Omental fat pad (tissue), 3 donors: ENCODE measurements at regions not wholly inside any gene's neighbourhood (a gene's known extent, or its start where the extent isn't known, plus 50 kb on each side); places are given as distances from the start of the nearest gene placed in this dataset.

Experiments used
- ATAC-seq: fragments of 150-250 bp; one replicate; pipeline ENCODE4 v1.9.1; 2016; ENCODE audit warnings: mild to moderate bottlenecking, moderate library complexity; ENCODE audit not compliant: low FRiP score
- DNase-seq: peaks from one replicate; pipeline ENCODE4 v3.0.0-alpha.2; 2019; ENCODE audit warnings: low spot score
- TF ChIP-seq, protein P1 (sequence below), 3 donors: fragments of 450-650 bp; IDR thresholded peaks; one replicate each; pipeline ENCODE4 v1.5.1; 2016 to 2017; ENCODE audit warnings: antibody characterized with exemption in 3 of 3, mild to moderate bottlenecking in 3 of 3, moderate library complexity in 2 of 3

DNA sequence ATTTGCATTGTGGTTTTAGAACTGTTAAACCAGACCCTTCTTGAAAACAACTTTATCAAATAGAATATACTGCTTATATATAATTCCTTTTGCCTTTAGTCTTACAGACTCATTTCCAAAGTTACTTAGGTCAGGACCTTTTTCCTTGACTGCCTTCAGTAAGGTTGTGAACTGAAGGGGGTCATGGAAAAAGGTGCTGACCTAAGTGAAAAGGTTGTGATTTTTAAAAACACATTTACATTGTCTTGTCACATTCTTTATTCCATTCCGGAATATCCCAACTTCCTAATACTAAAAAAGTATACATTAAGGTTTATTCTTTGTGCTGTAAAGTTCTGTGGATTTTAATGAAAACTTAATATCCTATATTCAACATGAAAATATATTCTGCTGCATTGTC lies 581.4 kb downstream of the SOCS6 start:
- DNase-seq (no peak), ATAC-seq (no peak)
- TF ChIP-seq, protein P1, sequence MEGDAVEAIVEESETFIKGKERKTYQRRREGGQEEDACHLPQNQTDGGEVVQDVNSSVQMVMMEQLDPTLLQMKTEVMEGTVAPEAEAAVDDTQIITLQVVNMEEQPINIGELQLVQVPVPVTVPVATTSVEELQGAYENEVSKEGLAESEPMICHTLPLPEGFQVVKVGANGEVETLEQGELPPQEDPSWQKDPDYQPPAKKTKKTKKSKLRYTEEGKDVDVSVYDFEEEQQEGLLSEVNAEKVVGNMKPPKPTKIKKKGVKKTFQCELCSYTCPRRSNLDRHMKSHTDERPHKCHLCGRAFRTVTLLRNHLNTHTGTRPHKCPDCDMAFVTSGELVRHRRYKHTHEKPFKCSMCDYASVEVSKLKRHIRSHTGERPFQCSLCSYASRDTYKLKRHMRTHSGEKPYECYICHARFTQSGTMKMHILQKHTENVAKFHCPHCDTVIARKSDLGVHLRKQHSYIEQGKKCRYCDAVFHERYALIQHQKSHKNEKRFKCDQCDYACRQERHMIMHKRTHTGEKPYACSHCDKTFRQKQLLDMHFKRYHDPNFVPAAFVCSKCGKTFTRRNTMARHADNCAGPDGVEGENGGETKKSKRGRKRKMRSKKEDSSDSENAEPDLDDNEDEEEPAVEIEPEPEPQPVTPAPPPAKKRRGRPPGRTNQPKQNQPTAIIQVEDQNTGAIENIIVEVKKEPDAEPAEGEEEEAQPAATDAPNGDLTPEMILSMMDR (IDR thresholded peaks at IDR 0.05): no peak

DNA sequence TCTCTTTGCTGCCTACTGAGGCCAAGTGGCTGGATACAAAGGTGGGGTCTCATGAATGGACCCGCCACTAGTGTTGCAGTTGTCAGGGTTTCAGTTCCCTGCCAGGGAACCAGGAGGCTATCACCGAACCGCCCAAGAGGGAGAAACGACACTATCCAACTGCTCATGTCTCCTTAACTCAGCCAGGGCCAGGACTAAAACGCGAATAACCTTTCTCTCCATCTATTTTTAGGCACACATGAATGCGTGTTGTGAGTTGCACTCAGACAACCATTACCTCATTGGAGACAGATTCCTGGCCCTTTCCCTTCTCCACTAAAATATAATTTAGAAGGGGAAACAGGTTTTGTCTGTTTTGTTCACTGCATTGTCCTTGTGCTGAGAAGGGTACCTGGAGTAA lies 559.5 kb downstream of the SOCS6 start:
- DNase-seq: no peak
- no peak for ATAC-seq
- TF ChIP-seq, protein P1 (IDR thresholded peaks at IDR 0.05): no peak

GRCh38 chr18:70840649-70841048 lies 551.8 kb downstream of the SOCS6 start:
- no peak for ATAC-seq

GRCh38 chr18:70827632-70828031 lies 538.8 kb downstream of the SOCS6 start:
- TF ChIP-seq, protein P1 (IDR thresholded peaks at IDR 0.05): no peak

More at GRCh38 chr18:70840649-70841048, 551.8 kb downstream of the SOCS6 start:
- DNase-seq: no peak
- TF ChIP-seq, protein P1 (IDR thresholded peaks at IDR 0.05): no peak

DNA sequence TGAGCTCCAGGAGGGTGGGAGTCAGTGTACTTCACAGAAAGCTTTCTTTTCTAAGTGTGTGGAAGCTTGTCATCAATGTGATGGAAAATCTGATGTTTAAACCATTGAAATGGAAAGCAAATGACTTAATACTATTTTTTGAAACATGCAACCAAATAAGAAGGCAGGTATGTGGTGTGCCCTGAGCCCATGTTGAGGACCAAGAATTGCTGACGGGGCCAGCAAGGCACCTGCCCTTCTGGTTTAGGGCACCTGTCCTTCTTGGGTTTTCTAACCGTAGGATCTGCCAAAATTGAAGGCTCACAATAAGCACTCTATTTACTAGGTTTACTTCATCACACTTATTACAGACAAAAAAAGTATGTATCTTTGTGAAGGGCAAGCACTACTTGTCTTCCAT lies 537.7 kb downstream of the SOCS6 start:
- TF ChIP-seq, protein P1 (IDR thresholded peaks at IDR 0.05): no peak
- DNase-seq (no peak), ATAC-seq (no peak)

More at GRCh38 chr18:70827632-70828031, 538.8 kb downstream of the SOCS6 start:
- ATAC-seq (no peak), DNase-seq (no peak)

DNA sequence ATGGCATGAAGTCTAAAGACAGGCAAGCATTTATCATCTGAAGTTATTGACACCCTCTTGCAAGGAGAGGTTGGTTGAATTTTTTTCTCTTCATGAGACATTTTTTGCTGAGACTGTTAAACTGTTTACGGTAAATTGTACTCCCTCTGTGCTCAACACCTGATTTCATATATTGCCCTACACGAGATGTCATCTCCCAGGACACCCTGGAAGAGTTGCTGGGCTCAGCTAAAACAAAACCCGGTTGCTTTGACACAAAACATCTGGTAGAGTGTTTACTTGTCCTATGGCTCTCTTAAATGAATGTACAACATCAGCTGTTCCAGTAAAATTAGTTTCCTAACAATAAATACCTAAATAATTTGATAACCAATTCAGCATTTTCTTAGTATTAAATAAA lies 533.8 kb downstream of the SOCS6 start:
- DNase-seq: no peak
- no peak for ATAC-seq
- TF ChIP-seq, protein P1 (IDR thresholded peaks at IDR 0.05): no peak

- TF ChIP-seq, protein P1 (IDR thresholded peaks at IDR 0.05): no peak
- ATAC-seq: no peak
Observed at GRCh38 chr18:70822117-70822516, 533.3 kb downstream of the SOCS6 start.

More at GRCh38 chr18:70822117-70822516, 533.3 kb downstream of the SOCS6 start:
- no peak for DNase-seq
